ENCODE measurements at regions not wholly inside any gene's neighbourhood (a gene's known extent, or its start where the extent isn't known, plus 50 kb on each side); places are given as distances from the start of the nearest gene placed in this dataset.

DNA sequence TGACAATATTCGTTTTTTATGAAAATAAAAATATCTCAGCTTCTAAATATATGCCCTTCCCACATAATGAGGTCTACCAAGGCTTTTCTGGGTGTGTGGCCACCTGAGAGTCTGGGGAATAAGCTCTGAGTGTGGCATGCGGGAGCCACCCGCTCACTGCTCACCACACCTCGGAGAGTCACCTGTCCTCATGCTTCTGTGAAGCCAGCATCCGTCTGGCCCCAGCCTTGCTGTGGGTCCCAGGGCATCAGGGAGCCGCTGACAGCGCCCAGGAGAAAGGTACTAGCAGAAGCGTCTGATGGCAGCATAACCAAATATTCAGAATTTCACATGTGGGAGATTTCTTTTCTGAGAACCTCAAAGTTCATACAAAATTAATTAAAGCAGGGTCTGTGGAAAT is 133.2 kb upstream of the IRX4 start:
- TF ChIP-seq, protein P1, sequence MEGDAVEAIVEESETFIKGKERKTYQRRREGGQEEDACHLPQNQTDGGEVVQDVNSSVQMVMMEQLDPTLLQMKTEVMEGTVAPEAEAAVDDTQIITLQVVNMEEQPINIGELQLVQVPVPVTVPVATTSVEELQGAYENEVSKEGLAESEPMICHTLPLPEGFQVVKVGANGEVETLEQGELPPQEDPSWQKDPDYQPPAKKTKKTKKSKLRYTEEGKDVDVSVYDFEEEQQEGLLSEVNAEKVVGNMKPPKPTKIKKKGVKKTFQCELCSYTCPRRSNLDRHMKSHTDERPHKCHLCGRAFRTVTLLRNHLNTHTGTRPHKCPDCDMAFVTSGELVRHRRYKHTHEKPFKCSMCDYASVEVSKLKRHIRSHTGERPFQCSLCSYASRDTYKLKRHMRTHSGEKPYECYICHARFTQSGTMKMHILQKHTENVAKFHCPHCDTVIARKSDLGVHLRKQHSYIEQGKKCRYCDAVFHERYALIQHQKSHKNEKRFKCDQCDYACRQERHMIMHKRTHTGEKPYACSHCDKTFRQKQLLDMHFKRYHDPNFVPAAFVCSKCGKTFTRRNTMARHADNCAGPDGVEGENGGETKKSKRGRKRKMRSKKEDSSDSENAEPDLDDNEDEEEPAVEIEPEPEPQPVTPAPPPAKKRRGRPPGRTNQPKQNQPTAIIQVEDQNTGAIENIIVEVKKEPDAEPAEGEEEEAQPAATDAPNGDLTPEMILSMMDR (IDR thresholded peaks at IDR 0.05; ENCODE audit: poor library complexity, severe bottlenecking), result no peak
- TF ChIP-seq RAD21 (conservative IDR thresholded peaks at IDR 0.05), result no peak
- TF ChIP-seq TAF1 (IDR thresholded peaks at IDR 0.05; ENCODE audit: low read depth), result no peak
- TF ChIP-seq EZH2 (IDR thresholded peaks at IDR 0.05; ENCODE audit: borderline replicate concordance, insufficient read depth, low read length, poor library complexity, severe bottlenecking), result no peak
- no peak for TF ChIP-seq EP300 (conservative IDR thresholded peaks at IDR 0.05; ENCODE audit: poor library complexity, severe bottlenecking)
- TF ChIP-seq SMC3 (conservative IDR thresholded peaks at IDR 0.05; ENCODE audit: poor library complexity), result no peak
- TF ChIP-seq, protein P2, sequence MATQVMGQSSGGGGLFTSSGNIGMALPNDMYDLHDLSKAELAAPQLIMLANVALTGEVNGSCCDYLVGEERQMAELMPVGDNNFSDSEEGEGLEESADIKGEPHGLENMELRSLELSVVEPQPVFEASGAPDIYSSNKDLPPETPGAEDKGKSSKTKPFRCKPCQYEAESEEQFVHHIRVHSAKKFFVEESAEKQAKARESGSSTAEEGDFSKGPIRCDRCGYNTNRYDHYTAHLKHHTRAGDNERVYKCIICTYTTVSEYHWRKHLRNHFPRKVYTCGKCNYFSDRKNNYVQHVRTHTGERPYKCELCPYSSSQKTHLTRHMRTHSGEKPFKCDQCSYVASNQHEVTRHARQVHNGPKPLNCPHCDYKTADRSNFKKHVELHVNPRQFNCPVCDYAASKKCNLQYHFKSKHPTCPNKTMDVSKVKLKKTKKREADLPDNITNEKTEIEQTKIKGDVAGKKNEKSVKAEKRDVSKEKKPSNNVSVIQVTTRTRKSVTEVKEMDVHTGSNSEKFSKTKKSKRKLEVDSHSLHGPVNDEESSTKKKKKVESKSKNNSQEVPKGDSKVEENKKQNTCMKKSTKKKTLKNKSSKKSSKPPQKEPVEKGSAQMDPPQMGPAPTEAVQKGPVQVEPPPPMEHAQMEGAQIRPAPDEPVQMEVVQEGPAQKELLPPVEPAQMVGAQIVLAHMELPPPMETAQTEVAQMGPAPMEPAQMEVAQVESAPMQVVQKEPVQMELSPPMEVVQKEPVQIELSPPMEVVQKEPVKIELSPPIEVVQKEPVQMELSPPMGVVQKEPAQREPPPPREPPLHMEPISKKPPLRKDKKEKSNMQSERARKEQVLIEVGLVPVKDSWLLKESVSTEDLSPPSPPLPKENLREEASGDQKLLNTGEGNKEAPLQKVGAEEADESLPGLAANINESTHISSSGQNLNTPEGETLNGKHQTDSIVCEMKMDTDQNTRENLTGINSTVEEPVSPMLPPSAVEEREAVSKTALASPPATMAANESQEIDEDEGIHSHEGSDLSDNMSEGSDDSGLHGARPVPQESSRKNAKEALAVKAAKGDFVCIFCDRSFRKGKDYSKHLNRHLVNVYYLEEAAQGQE (IDR thresholded peaks at IDR 0.05; ENCODE audit: borderline replicate concordance), result no peak
- TF ChIP-seq POLR2AphosphoS5 (IDR thresholded peaks at IDR 0.05), result no peak

Data from neural cell (in vitro differentiated cells).